H9 (cell line): ENCODE measurements at regions not wholly inside any gene's neighbourhood (a gene's known extent, or its start where the extent isn't known, plus 50 kb on each side); places are given as distances from the start of the nearest gene placed in this dataset.

Source experiments
- DNase-seq: peaks from one replicate; pipeline ENCODE4 v3.0.0-alpha.2; 2017
- H2AFZ ChIP-seq: one replicate; pipeline ENCODE4 v1.6.1; 2013; ENCODE audit warnings: mild to moderate bottlenecking, low read length, control low read depth, moderate library complexity
- H2AK5ac ChIP-seq: 2 replicates; pipeline ENCODE4 v1.6.1; 2013; ENCODE audit warnings: low read length, control low read depth, mixed read lengths; ENCODE audit not compliant: insufficient read length
- H2BK120ac ChIP-seq: one replicate; pipeline ENCODE4 v1.6.1; 2013; ENCODE audit warnings: low read depth, mild to moderate bottlenecking, low read length, control low read depth, inconsistent platforms; ENCODE audit not compliant: poor library complexity, severe bottlenecking
- H2BK12ac ChIP-seq: 2 replicates; pipeline ENCODE4 v1.6.1; 2013; ENCODE audit warnings: low read length, control low read depth, mixed read lengths, low read depth; ENCODE audit not compliant: insufficient read length
- H2BK15ac ChIP-seq: 2 replicates; pipeline ENCODE4 v1.6.1; 2013; ENCODE audit warnings: low read depth, low read length, control low read depth
- H2BK20ac ChIP-seq: one replicate; pipeline ENCODE4 v1.6.1; 2013; ENCODE audit warnings: low read depth, mild to moderate bottlenecking, low read length, control low read depth, inconsistent platforms; ENCODE audit not compliant: poor library complexity, severe bottlenecking
- H2BK5ac ChIP-seq: 2 replicates; pipeline ENCODE4 v1.6.1; 2013; ENCODE audit warnings: low read length, control low read depth, mixed read lengths; ENCODE audit not compliant: insufficient read length
- H3K14ac ChIP-seq: 2 replicates; pipeline ENCODE4 v1.6.1; 2013; ENCODE audit warnings: low read length, control low read depth; ENCODE audit not compliant: insufficient read depth
- H3K18ac ChIP-seq: 2 replicates; pipeline ENCODE4 v1.6.1; 2013; ENCODE audit warnings: low read depth, mild to moderate bottlenecking, mixed read lengths, low read length, control low read depth; ENCODE audit not compliant: insufficient read length
- H3K23ac ChIP-seq: 2 replicates; pipeline ENCODE4 v1.6.1; 2013; ENCODE audit warnings: low read length, control low read depth, mixed read lengths, low read depth; ENCODE audit not compliant: insufficient read length
- H3K23me2 ChIP-seq: 2 replicates; pipeline ENCODE4 v1.6.1; 2013; ENCODE audit warnings: low read depth, mild to moderate bottlenecking, mixed read lengths, low read length, control low read depth; ENCODE audit not compliant: insufficient read length, poor library complexity, severe bottlenecking
- H3K27ac ChIP-seq: 2 replicates; pipeline ENCODE4 v1.5.1; 2013; ENCODE audit warnings: low read length, control low read depth, mixed read lengths, low read depth; ENCODE audit not compliant: insufficient read length
- H3K27me3 ChIP-seq: 2 replicates; pipeline ENCODE4 v1.6.1; 2013; ENCODE audit warnings: low read length, control low read depth, inconsistent platforms; ENCODE audit not compliant: insufficient read depth
- H3K4ac ChIP-seq: 2 replicates; pipeline ENCODE4 v1.6.1; 2013; ENCODE audit warnings: low read depth, mild to moderate bottlenecking, control low read depth, inconsistent platforms, low read length, moderate library complexity
- H3K4me1 ChIP-seq: 2 replicates; pipeline ENCODE4 v1.6.1; 2013; ENCODE audit warnings: low read length, control low read depth, inconsistent platforms; ENCODE audit not compliant: insufficient read depth
- H3K4me2 ChIP-seq: 2 replicates; pipeline ENCODE4 v1.6.1; 2013; ENCODE audit warnings: low read length, control low read depth, mixed read lengths; ENCODE audit not compliant: insufficient read length, insufficient read depth
- H3K56ac ChIP-seq: 2 replicates; pipeline ENCODE4 v1.6.1; 2013; ENCODE audit warnings: low read depth, mild to moderate bottlenecking, mixed read lengths, low read length, control low read depth; ENCODE audit not compliant: insufficient read length
- H3K79me1 ChIP-seq: 2 replicates; pipeline ENCODE4 v1.6.1; 2013; ENCODE audit warnings: low read depth, mild to moderate bottlenecking, moderate library complexity, low read length, control low read depth, inconsistent platforms; ENCODE audit not compliant: insufficient read depth, poor library complexity, severe bottlenecking
- H3K79me2 ChIP-seq: 2 replicates; pipeline ENCODE4 v1.6.1; 2013; ENCODE audit warnings: low read length, control low read depth, inconsistent platforms; ENCODE audit not compliant: insufficient read depth
- H3K9ac ChIP-seq: 2 replicates; pipeline ENCODE4 v1.6.1; 2013; ENCODE audit warnings: low read length, control low read depth, mixed read lengths; ENCODE audit not compliant: insufficient read length; ENCODE audit errors: extremely low read depth
- H3K9me3 ChIP-seq: one replicate; pipeline ENCODE4 v1.6.1; 2013; ENCODE audit warnings: low read depth, low read length, inconsistent platforms; ENCODE audit not compliant: control insufficient read depth
- H3T11ph ChIP-seq: one replicate; pipeline ENCODE4 v1.6.1; 2013; ENCODE audit warnings: mild to moderate bottlenecking, low read length, control low read depth, inconsistent platforms
- H4K20me1 ChIP-seq: one replicate; pipeline ENCODE4 v1.6.1; 2013; ENCODE audit not compliant: control insufficient read depth, insufficient read length, insufficient read depth
- H4K5ac ChIP-seq: 2 replicates; pipeline ENCODE4 v1.6.1; 2013; ENCODE audit warnings: low read depth, mild to moderate bottlenecking, mixed read lengths, low read length, control low read depth; ENCODE audit not compliant: insufficient read length
- H4K8ac ChIP-seq: replicated peaks from 2 replicates; pipeline ENCODE4 v1.6.1; 2013; ENCODE audit warnings: low read length, control low read depth, mixed read lengths, low read depth; ENCODE audit not compliant: insufficient read length
- H4K91ac ChIP-seq: 2 replicates; pipeline ENCODE4 v1.6.1; 2013; ENCODE audit warnings: low read depth, mild to moderate bottlenecking, moderate library complexity, mixed read lengths, low read length, control low read depth; ENCODE audit not compliant: insufficient read length
- H3K27ac Mint-ChIP-seq, 3 experiments: 2 replicates in 2 of 3; 3 replicates in 1 of 3; pipeline ENCODE4 v1.8.0; 2020 to 2021; ENCODE audit warnings: mixed read lengths in 3 of 3, mild to moderate bottlenecking in 1 of 3, moderate library complexity in 1 of 3
- H3K27me3 Mint-ChIP-seq: 2 replicates; pipeline ENCODE4 v1.8.0; 2021; ENCODE audit warnings: low read depth, mild to moderate bottlenecking, moderate library complexity, mixed read lengths
- H3K36me3 Mint-ChIP-seq, 3 experiments: 2 replicates in 2 of 3; 3 replicates in 1 of 3; pipeline ENCODE4 v1.8.0; 2020 to 2021; ENCODE audit warnings: low read depth in 3 of 3, mixed read lengths in 3 of 3; ENCODE audit not compliant: insufficient read depth in 1 of 3
- H3K4me1 Mint-ChIP-seq, 2 experiments: 2 replicates each; pipeline ENCODE4 v1.8.0; 2020; ENCODE audit warnings: mixed read lengths in 2 of 2
- H3K4me3 Mint-ChIP-seq, 2 experiments: 2 replicates in 1 of 2; 3 replicates in 1 of 2; pipeline ENCODE4 v1.8.0; 2020 to 2021; ENCODE audit warnings: mild to moderate bottlenecking in 2 of 2, mixed read lengths in 2 of 2, moderate library complexity in 1 of 2
- H3K9me3 Mint-ChIP-seq, 2 experiments: 2 replicates in 1 of 2; 3 replicates in 1 of 2; pipeline ENCODE4 v1.8.0; 2020; ENCODE audit warnings: mild to moderate bottlenecking in 2 of 2, mixed read lengths in 2 of 2, moderate library complexity in 1 of 2
- WGBS: extraction: QIAGEN DNeasy Blood & Tissue Kit; methylation state at CpG from one replicate; pipeline ENCODE4 v1.1.7; 2013; ENCODE audit warnings: missing lambda C conversion rate, low lambda C conversion rate, mixed read lengths; ENCODE audit not compliant: insufficient read length; ENCODE audit errors: extremely low coverage; 5-methylcytosine and 5-hydroxymethylcytosine counted together
- TF ChIP-seq, protein P1 (sequence below): fragments of 200-600 bp; sonication (generic); conservative IDR thresholded peaks from 3 replicates; pipeline ENCODE4 v1.8.0; 2021; ENCODE audit warnings: antibody characterized with exemption, mild to moderate bottlenecking

DNA sequence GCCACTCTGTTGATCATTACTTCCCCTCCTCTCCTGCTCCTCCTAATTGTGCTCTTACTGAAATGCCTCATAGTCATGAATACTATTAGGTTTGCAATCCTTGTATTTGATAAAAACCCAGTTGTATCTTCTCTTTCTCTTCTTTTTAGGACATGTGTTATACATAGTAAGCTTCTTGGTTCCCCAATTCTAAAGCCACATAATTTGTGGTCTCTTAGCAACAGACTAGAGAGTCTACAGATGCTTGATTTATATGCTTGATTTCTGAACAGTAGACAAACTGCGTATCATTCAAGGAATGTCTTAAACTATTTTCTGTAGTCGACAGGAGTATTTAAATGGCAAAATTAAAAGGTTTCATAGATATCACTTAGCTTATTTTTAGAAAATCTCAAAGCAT lies 1598.9 kb downstream of the PLA2G4A start:
- WGBS: no CpG with 5 or more reads among the region's 2 CpGs
- no peaks in the 10 kb centered on the region for H3K4me1 Mint-ChIP-seq
- Histone ChIP-seq H3K4me2 (no peak overlapping the region), H4K20me1 (no peaks in the 10 kb centered on the region), H2BK120ac (no peak overlapping the region), H2BK15ac (no peak overlapping the region), H3K9me3 (no peaks in the 10 kb centered on the region), H2BK20ac (no peak overlapping the region), H3K18ac (no peak overlapping the region), H3T11ph (no peak overlapping the region), H3K4ac (no peak overlapping the region), H4K91ac (no peak overlapping the region), H3K27ac (no peak overlapping the region), H3K79me2 (no peaks in the 10 kb centered on the region), H3K56ac (no peak overlapping the region), H2BK12ac (no peak overlapping the region), H2AK5ac (no peak overlapping the region), H4K5ac (no peak overlapping the region), H3K27me3 (no peaks in the 10 kb centered on the region), H3K4me1 (no peaks in the 10 kb centered on the region), H3K23me2 (no peaks in the 10 kb centered on the region), H3K23ac (no peak overlapping the region), H2AFZ (no peak overlapping the region), H3K79me1 (no peaks in the 10 kb centered on the region), H3K14ac (no peak overlapping the region), H2BK5ac (no peak overlapping the region), H3K9ac (no peak overlapping the region), H4K8ac (no peak overlapping the region)
- no peak overlapping the region for H3K27ac Mint-ChIP-seq
- no peak for DNase-seq
- H3K36me3 Mint-ChIP-seq: no peaks in the 10 kb centered on the region
- no peaks in the 10 kb centered on the region for H3K9me3 Mint-ChIP-seq
- no peak overlapping the region for H3K4me3 Mint-ChIP-seq
- H3K27me3 Mint-ChIP-seq: no peaks in the 10 kb centered on the region
- TF ChIP-seq, protein P1, sequence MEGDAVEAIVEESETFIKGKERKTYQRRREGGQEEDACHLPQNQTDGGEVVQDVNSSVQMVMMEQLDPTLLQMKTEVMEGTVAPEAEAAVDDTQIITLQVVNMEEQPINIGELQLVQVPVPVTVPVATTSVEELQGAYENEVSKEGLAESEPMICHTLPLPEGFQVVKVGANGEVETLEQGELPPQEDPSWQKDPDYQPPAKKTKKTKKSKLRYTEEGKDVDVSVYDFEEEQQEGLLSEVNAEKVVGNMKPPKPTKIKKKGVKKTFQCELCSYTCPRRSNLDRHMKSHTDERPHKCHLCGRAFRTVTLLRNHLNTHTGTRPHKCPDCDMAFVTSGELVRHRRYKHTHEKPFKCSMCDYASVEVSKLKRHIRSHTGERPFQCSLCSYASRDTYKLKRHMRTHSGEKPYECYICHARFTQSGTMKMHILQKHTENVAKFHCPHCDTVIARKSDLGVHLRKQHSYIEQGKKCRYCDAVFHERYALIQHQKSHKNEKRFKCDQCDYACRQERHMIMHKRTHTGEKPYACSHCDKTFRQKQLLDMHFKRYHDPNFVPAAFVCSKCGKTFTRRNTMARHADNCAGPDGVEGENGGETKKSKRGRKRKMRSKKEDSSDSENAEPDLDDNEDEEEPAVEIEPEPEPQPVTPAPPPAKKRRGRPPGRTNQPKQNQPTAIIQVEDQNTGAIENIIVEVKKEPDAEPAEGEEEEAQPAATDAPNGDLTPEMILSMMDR: no peak
